Dedifferentiated amniotic fluid mesenchymal stem cell (primary cell): ENCODE measurements at regions not wholly inside any gene's neighbourhood (a gene's known extent, or its start where the extent isn't known, plus 50 kb on each side); places are given as distances from the start of the nearest gene placed in this dataset.

Experiments used
- DNase-seq: peaks from one replicate; pipeline ENCODE4 v3.0.0-alpha.2; 2016; ENCODE audit errors: extremely low spot score

GRCh38 chr1:239218301-239218700, 168.1 kb upstream of the CHRM3 start:
- DNase-seq: no peak

- DNase-seq: no peak
These were observed 173.6 kb upstream of the CHRM3 start for GRCh38 chr1:239212811-239213220.

GRCh38 chr1:239209591-239209990, 176.8 kb upstream of the CHRM3 start:
- DNase-seq: no peak

GRCh38 chr1:239204401-239204800, 182.0 kb upstream of the CHRM3 start:
- DNase-seq: no peak

- no peak for DNase-seq
These were observed 188.5 kb upstream of the CHRM3 start for GRCh38 chr1:239197871-239198270.

- no peak for DNase-seq
These were observed 196.3 kb upstream of the CHRM3 start for GRCh38 chr1:239189998-239190512.

GRCh38 chr1:239186487-239186886, 199.9 kb upstream of the CHRM3 start:
- DNase-seq: no peak

GRCh38 chr1:239185245-239185619, 201.1 kb upstream of the CHRM3 start:
- DNase-seq: no peak

- no peak for DNase-seq
These were observed 201.7 kb upstream of the CHRM3 start for GRCh38 chr1:239184561-239185244.

- no peak for DNase-seq
These were observed 207.4 kb upstream of the CHRM3 start for GRCh38 chr1:239178961-239179360.

GRCh38 chr1:239174880-239175279, 211.5 kb upstream of the CHRM3 start:
- no peak for DNase-seq

- DNase-seq: no peak
These were observed 215.5 kb upstream of the CHRM3 start for GRCh38 chr1:239170828-239171227.

- DNase-seq: no peak
These were observed 217.1 kb upstream of the CHRM3 start for GRCh38 chr1:239169276-239169675.

- DNase-seq: no peak
These were observed 221.8 kb upstream of the CHRM3 start for GRCh38 chr1:239164451-239165180.

GRCh38 chr1:239155466-239156091, 230.8 kb upstream of the CHRM3 start:
- no peak for DNase-seq

GRCh38 chr1:239151937-239152336, 234.4 kb upstream of the CHRM3 start:
- DNase-seq: no peak

- DNase-seq: no peak
These were observed 245.4 kb upstream of the CHRM3 start for GRCh38 chr1:239140968-239141367.

GRCh38 chr1:239139801-239140200, 246.6 kb upstream of the CHRM3 start:
- no peak for DNase-seq

- DNase-seq: no peak
These were observed 257.8 kb upstream of the CHRM3 start for GRCh38 chr1:239128541-239128940.

GRCh38 chr1:239126884-239127283, 259.5 kb upstream of the CHRM3 start:
- no peak for DNase-seq

GRCh38 chr1:239125893-239126292, 260.5 kb upstream of the CHRM3 start:
- no peak for DNase-seq

GRCh38 chr1:239125027-239125426, 261.3 kb upstream of the CHRM3 start:
- no peak for DNase-seq

GRCh38 chr1:239123260-239123659, 263.1 kb upstream of the CHRM3 start:
- no peak for DNase-seq
